ENCODE measurements at regions not wholly inside any gene's neighbourhood (a gene's known extent, or its start where the extent isn't known, plus 50 kb on each side); places are given as distances from the start of the nearest gene placed in this dataset.

DNA sequence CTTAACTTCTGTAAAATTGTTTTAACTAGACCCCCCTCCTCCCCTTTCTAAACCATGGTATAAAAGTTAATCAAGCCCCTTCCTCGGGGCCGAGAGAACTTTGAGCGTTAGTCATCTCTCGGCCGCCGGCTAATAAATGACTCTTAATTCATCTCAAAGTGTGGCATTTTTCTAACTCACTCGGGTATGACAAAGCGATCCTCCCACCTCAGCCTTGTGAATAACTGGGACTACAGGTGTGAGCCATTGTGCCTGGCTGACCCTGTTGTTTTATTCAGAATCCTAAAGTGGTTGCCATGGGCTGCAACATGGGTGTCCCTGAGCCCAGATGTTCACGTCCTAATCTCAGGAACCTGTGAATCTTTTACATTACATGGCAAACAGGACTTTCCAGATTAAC lies 540.7 kb upstream of the AMELY start:
- DNase-seq (ENCODE audit: low spot score) (peak; percentile 0), ATAC-seq (no peak)
- H2AFZ ChIP-seq: no peak overlapping the region
- Mint-ChIP-seq H3K36me3 (ENCODE audit: low read depth) (no peaks in the 10 kb centered on the region; the same call in 2 of the 3 replicates), H3K9me3 (no peaks in the 10 kb centered on the region; the same call in 1 of the 3 replicates), H3K4me3 (no peak overlapping the region), H3K4me1 (no peaks in the 10 kb centered on the region), H3K27me3 (ENCODE audit: insufficient read depth, low read depth, poor library complexity) (no peaks in the 10 kb centered on the region), H3K27ac (no peak overlapping the region)
- no peaks in the 10 kb centered on the region for H3K79me2 ChIP-seq (replicated peaks; ENCODE audit: insufficient read depth)
- no peaks in the 10 kb centered on the region for H4K20me1 ChIP-seq (replicated peaks; ENCODE audit: insufficient read depth)
- no peak overlapping the region for H3K4me3 ChIP-seq
- no peak overlapping the region for H3K4me2 ChIP-seq
- TF ChIP-seq EZH2phosphoT487 (IDR thresholded peaks at IDR 0.05; ENCODE audit: unreplicated experiment): no peak
- TF ChIP-seq STAT1 (IDR thresholded peaks at IDR 0.05; ENCODE audit: unreplicated experiment): no peak
- TF ChIP-seq ZNF114 (CRISPR knock-in tag; IDR thresholded peaks at IDR 0.05): no peak
- no peak for TF ChIP-seq EZH2 (IDR thresholded peaks at IDR 0.05; ENCODE audit: low read depth, unreplicated experiment)
- H3K36me3 ChIP-seq (ENCODE audit: insufficient read depth): no peaks in the 10 kb centered on the region
- H3K4me1 ChIP-seq (ENCODE audit: insufficient read depth): no peaks in the 10 kb centered on the region
- no peaks in the 10 kb centered on the region for H3K9me2 ChIP-seq (ENCODE audit: insufficient read depth)
- no peak overlapping the region for H3K27ac ChIP-seq (ENCODE audit: low read depth)
- H3F3A ChIP-seq (replicated peaks; ENCODE audit: low read depth): no peaks in the 10 kb centered on the region
- no peaks in the 10 kb centered on the region for H3K27me3 ChIP-seq (ENCODE audit: insufficient read depth)

DNA sequence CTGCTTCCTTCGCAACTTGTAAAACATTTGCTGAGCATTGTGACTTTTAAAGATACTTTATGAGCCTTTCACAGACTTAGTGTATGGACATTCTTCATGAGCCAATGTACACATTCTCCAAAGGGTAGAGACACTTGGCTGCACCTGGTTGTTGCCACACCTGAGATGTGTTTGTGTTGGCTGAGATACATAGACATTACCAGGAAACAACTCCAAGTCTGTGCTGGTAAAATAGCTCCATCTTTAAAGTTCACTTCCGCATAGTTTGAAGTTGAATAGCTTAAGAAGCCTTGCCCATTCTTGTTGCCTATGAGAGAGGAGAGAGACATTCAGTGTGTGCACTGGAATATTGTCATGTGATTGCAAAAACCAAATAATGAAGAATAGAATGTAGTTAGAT lies 538.3 kb upstream of the AMELY start:
- Histone ChIP-seq H3K4me1 (ENCODE audit: insufficient read depth) (no peaks in the 10 kb centered on the region), H2AFZ (no peak overlapping the region), H3K9me2 (ENCODE audit: insufficient read depth) (no peaks in the 10 kb centered on the region), H3K36me3 (ENCODE audit: insufficient read depth) (no peaks in the 10 kb centered on the region), H3K79me2 (replicated peaks; ENCODE audit: insufficient read depth) (no peaks in the 10 kb centered on the region), H3K4me2 (no peak overlapping the region), H3K27ac (ENCODE audit: low read depth) (no peak overlapping the region), H3K27me3 (ENCODE audit: insufficient read depth) (no peaks in the 10 kb centered on the region), H4K20me1 (replicated peaks; ENCODE audit: insufficient read depth) (no peaks in the 10 kb centered on the region), H3K4me3 (no peak overlapping the region), H3F3A (replicated peaks; ENCODE audit: low read depth) (no peaks in the 10 kb centered on the region)
- Mint-ChIP-seq H3K36me3 (ENCODE audit: low read depth) (no peaks in the 10 kb centered on the region; the same call in 2 of the 3 replicates), H3K27me3 (ENCODE audit: insufficient read depth, low read depth, poor library complexity) (no peaks in the 10 kb centered on the region), H3K27ac (no peak overlapping the region), H3K4me3 (no peak overlapping the region), H3K4me1 (no peaks in the 10 kb centered on the region), H3K9me3 (no peaks in the 10 kb centered on the region; the same call in 1 of the 3 replicates)
- DNase-seq (ENCODE audit: low spot score) (no peak), ATAC-seq (no peak)
- TF ChIP-seq ZNF331 (CRISPR knock-in tag; IDR thresholded peaks at IDR 0.05; ENCODE audit: low read depth) (no peak), NANOG (IDR thresholded peaks at IDR 0.05; ENCODE audit: borderline replicate concordance) (no peak), EZH2 (IDR thresholded peaks at IDR 0.05; ENCODE audit: low read depth, unreplicated experiment) (no peak), EZH2phosphoT487 (IDR thresholded peaks at IDR 0.05; ENCODE audit: unreplicated experiment) (no peak), ZNF114 (CRISPR knock-in tag; IDR thresholded peaks at IDR 0.05) (no peak), POLR2AphosphoS5 (IDR thresholded peaks at IDR 0.05; ENCODE audit: low read depth) (no peak)
- TF ChIP-seq, protein P1, sequence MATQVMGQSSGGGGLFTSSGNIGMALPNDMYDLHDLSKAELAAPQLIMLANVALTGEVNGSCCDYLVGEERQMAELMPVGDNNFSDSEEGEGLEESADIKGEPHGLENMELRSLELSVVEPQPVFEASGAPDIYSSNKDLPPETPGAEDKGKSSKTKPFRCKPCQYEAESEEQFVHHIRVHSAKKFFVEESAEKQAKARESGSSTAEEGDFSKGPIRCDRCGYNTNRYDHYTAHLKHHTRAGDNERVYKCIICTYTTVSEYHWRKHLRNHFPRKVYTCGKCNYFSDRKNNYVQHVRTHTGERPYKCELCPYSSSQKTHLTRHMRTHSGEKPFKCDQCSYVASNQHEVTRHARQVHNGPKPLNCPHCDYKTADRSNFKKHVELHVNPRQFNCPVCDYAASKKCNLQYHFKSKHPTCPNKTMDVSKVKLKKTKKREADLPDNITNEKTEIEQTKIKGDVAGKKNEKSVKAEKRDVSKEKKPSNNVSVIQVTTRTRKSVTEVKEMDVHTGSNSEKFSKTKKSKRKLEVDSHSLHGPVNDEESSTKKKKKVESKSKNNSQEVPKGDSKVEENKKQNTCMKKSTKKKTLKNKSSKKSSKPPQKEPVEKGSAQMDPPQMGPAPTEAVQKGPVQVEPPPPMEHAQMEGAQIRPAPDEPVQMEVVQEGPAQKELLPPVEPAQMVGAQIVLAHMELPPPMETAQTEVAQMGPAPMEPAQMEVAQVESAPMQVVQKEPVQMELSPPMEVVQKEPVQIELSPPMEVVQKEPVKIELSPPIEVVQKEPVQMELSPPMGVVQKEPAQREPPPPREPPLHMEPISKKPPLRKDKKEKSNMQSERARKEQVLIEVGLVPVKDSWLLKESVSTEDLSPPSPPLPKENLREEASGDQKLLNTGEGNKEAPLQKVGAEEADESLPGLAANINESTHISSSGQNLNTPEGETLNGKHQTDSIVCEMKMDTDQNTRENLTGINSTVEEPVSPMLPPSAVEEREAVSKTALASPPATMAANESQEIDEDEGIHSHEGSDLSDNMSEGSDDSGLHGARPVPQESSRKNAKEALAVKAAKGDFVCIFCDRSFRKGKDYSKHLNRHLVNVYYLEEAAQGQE (IDR thresholded peaks at IDR 0.05; ENCODE audit: unreplicated experiment): no peak
- TF ChIP-seq, protein P2, sequence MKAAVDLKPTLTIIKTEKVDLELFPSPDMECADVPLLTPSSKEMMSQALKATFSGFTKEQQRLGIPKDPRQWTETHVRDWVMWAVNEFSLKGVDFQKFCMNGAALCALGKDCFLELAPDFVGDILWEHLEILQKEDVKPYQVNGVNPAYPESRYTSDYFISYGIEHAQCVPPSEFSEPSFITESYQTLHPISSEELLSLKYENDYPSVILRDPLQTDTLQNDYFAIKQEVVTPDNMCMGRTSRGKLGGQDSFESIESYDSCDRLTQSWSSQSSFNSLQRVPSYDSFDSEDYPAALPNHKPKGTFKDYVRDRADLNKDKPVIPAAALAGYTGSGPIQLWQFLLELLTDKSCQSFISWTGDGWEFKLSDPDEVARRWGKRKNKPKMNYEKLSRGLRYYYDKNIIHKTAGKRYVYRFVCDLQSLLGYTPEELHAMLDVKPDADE (IDR thresholded peaks at IDR 0.05): no peak
- TF ChIP-seq, protein P3, sequence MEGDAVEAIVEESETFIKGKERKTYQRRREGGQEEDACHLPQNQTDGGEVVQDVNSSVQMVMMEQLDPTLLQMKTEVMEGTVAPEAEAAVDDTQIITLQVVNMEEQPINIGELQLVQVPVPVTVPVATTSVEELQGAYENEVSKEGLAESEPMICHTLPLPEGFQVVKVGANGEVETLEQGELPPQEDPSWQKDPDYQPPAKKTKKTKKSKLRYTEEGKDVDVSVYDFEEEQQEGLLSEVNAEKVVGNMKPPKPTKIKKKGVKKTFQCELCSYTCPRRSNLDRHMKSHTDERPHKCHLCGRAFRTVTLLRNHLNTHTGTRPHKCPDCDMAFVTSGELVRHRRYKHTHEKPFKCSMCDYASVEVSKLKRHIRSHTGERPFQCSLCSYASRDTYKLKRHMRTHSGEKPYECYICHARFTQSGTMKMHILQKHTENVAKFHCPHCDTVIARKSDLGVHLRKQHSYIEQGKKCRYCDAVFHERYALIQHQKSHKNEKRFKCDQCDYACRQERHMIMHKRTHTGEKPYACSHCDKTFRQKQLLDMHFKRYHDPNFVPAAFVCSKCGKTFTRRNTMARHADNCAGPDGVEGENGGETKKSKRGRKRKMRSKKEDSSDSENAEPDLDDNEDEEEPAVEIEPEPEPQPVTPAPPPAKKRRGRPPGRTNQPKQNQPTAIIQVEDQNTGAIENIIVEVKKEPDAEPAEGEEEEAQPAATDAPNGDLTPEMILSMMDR (conservative IDR thresholded peaks at IDR 0.05; ENCODE audit: low read depth in 2 of 2): no peak

Data from GM23338 (cell line).